Colonic mucosa (tissue), 4 donors: ENCODE measurements at regions not wholly inside any gene's neighbourhood (a gene's known extent, or its start where the extent isn't known, plus 50 kb on each side); places are given as distances from the start of the nearest gene placed in this dataset.

ENCODE experiments used
- DNase-seq: peaks from one replicate; pipeline ENCODE4 v3.0.0-alpha.2; 2020
- H3K27ac ChIP-seq: fragments of 200-600 bp; one replicate; pipeline ENCODE4 v1.8.0; 2021
- H3K27me3 ChIP-seq: fragments of 200-600 bp; one replicate; pipeline ENCODE4 v1.8.0; 2021
- H3K36me3 ChIP-seq: fragments of 200-600 bp; one replicate; pipeline ENCODE4 v1.8.0; 2021
- H3K4me1 ChIP-seq: fragments of 200-600 bp; one replicate; pipeline ENCODE4 v1.8.0; 2021; ENCODE audit warnings: mild to moderate bottlenecking
- H3K4me3 ChIP-seq: fragments of 200-600 bp; one replicate; pipeline ENCODE4 v1.8.0; 2021
- H3K9ac ChIP-seq, 2 donors: one replicate each; pipeline ENCODE4 v1.7.0; 2013; ENCODE audit warnings: control low read depth in 2 of 2, low read depth in 2 of 2, low read length in 2 of 2
- H3K9me3 ChIP-seq: fragments of 200-600 bp; one replicate; pipeline ENCODE4 v1.8.0; 2021
- CTCF ChIP-seq: fragments of 200-600 bp; IDR thresholded peaks from one replicate; pipeline ENCODE4 v1.8.0; 2022; ENCODE audit warnings: antibody characterized with exemption, mild to moderate bottlenecking
- intact Hi-C: fragments of 100-400 bp; cut with DNase I; formaldehyde crosslinking; loops from one replicate; pipeline ENCODE4 v1.14.1; 2022
- donor health status: healthy.
- donor health status: DM: no; HTN: no; CAD: no.
- donor health status: DM: no; HTN: no; CAD: no.

GRCh38 chr4:63580796-63581475 is 828.3 kb downstream of the TECRL start:
- intact Hi-C loops: no loop called here
- no peak overlapping the region for H3K9ac ChIP-seq
- H3K27me3 ChIP-seq: no peaks in the 10 kb centered on the region
- H3K4me3 ChIP-seq: no peak overlapping the region
- no peaks in the 10 kb centered on the region for H3K36me3 ChIP-seq
- no peak overlapping the region for H3K27ac ChIP-seq
- no peaks in the 10 kb centered on the region for H3K9me3 ChIP-seq
- no peaks in the 10 kb centered on the region for H3K4me1 ChIP-seq
- no peak for DNase-seq
- no peak for TF ChIP-seq CTCF

GRCh38 chr4:63578383-63578782 is 830.9 kb downstream of the TECRL start:
- Histone ChIP-seq H3K4me3 (no peak overlapping the region), H3K27ac (no peak overlapping the region), H3K4me1 (no peaks in the 10 kb centered on the region), H3K9ac (no peak overlapping the region), H3K27me3 (no peaks in the 10 kb centered on the region), H3K9me3 (no peaks in the 10 kb centered on the region), H3K36me3 (no peaks in the 10 kb centered on the region)
- no peak for TF ChIP-seq CTCF
- intact Hi-C loops: no loop called here
- DNase-seq: no peak

- no peaks in the 10 kb centered on the region for H3K4me1 ChIP-seq
- no peak for TF ChIP-seq CTCF
- no peaks in the 10 kb centered on the region for H3K27me3 ChIP-seq
- H3K4me3 ChIP-seq: no peak overlapping the region
- H3K9me3 ChIP-seq: no peaks in the 10 kb centered on the region
- intact Hi-C loops: no loop called here
- H3K36me3 ChIP-seq: no peaks in the 10 kb centered on the region
- no peak for DNase-seq
- no peak overlapping the region for H3K27ac ChIP-seq
- H3K9ac ChIP-seq: no peak overlapping the region
These were observed 842.6 kb downstream of the TECRL start for GRCh38 chr4:63566658-63567057.

- TF ChIP-seq CTCF: no peak
- Histone ChIP-seq H3K4me1 (no peaks in the 10 kb centered on the region), H3K27me3 (no peaks in the 10 kb centered on the region), H3K9me3 (no peaks in the 10 kb centered on the region), H3K9ac (no peak overlapping the region), H3K27ac (no peak overlapping the region), H3K4me3 (no peak overlapping the region), H3K36me3 (no peaks in the 10 kb centered on the region)
- DNase-seq: no peak
- intact Hi-C loops: no loop called here
These were observed 845.8 kb downstream of the TECRL start for GRCh38 chr4:63563288-63564014.

- no peak for DNase-seq
- intact Hi-C loops: no loop called here
- H3K27ac ChIP-seq: no peak overlapping the region
- H3K4me3 ChIP-seq: no peak overlapping the region
- no peak overlapping the region for H3K9ac ChIP-seq
- no peaks in the 10 kb centered on the region for H3K27me3 ChIP-seq
- no peaks in the 10 kb centered on the region for H3K9me3 ChIP-seq
- no peaks in the 10 kb centered on the region for H3K36me3 ChIP-seq
- no peak for TF ChIP-seq CTCF
- H3K4me1 ChIP-seq: no peaks in the 10 kb centered on the region
These were observed 850.5 kb downstream of the TECRL start for GRCh38 chr4:63558709-63559108.
